ENCODE measurements at regions not wholly inside any gene's neighbourhood (a gene's known extent, or its start where the extent isn't known, plus 50 kb on each side); places are given as distances from the start of the nearest gene placed in this dataset.
"Not testable (repeated sequence)": the region's sequence is repeated elsewhere in the genome, so short reads cannot be mapped to it uniquely, and the experiment has no call there.

- Mint-ChIP-seq H3K4me3 (no peak overlapping the region), H3K27ac (no peak overlapping the region), H3K9me3 (no peaks in the 10 kb centered on the region), H3K27me3 (ENCODE audit: low read depth, poor library complexity) (no peaks in the 10 kb centered on the region), H3K4me1 (no peaks in the 10 kb centered on the region), H3K36me3 (ENCODE audit: low read depth) (no peaks in the 10 kb centered on the region)
- TF ChIP-seq CTCF (IDR thresholded peaks at IDR 0.05) = no peak
- DNase-seq = no peak
Measured at GRCh38 chr11:82045748-82046457, 687.8 kb downstream of the FAM181B start.

- no peak for TF ChIP-seq CTCF (IDR thresholded peaks at IDR 0.05)
- Mint-ChIP-seq H3K9me3 (no peaks in the 10 kb centered on the region), H3K27me3 (ENCODE audit: low read depth, poor library complexity) (no peaks in the 10 kb centered on the region), H3K36me3 (ENCODE audit: low read depth) (no peaks in the 10 kb centered on the region), H3K4me3 (no peak overlapping the region), H3K4me1 (no peaks in the 10 kb centered on the region), H3K27ac (no peak overlapping the region)
- no peak for DNase-seq
Measured at GRCh38 chr11:82043316-82043715, 690.3 kb downstream of the FAM181B start.

- Mint-ChIP-seq H3K36me3 (ENCODE audit: low read depth) (no peaks in the 10 kb centered on the region), H3K4me1 (no peaks in the 10 kb centered on the region), H3K27me3 (ENCODE audit: low read depth, poor library complexity) (no peaks in the 10 kb centered on the region), H3K27ac (no peak overlapping the region), H3K9me3 (no peaks in the 10 kb centered on the region), H3K4me3 (no peak overlapping the region)
- DNase-seq = no peak
- TF ChIP-seq CTCF (IDR thresholded peaks at IDR 0.05) = no peak
Measured at GRCh38 chr11:82041764-82042163, 691.9 kb downstream of the FAM181B start.

GRCh38 chr11:82038154-82038553 is 695.5 kb downstream of the FAM181B start:
- TF ChIP-seq CTCF (IDR thresholded peaks at IDR 0.05) = no peak
- no peaks in the 10 kb centered on the region for H3K27me3 Mint-ChIP-seq (ENCODE audit: low read depth, poor library complexity)
- peaks cover 8% of the 10 kb centered on the region for H3K4me1 Mint-ChIP-seq
- DNase-seq = no peak
- no peak overlapping the region for H3K27ac Mint-ChIP-seq
- H3K36me3 Mint-ChIP-seq (ENCODE audit: low read depth) = no peaks in the 10 kb centered on the region
- no peaks in the 10 kb centered on the region for H3K9me3 Mint-ChIP-seq
- no peak overlapping the region for H3K4me3 Mint-ChIP-seq

- no peak overlapping the region for H3K27ac Mint-ChIP-seq
- H3K4me3 Mint-ChIP-seq = no peak overlapping the region
- no peaks in the 10 kb centered on the region for H3K36me3 Mint-ChIP-seq (ENCODE audit: low read depth)
- peaks cover 8% of the 10 kb centered on the region for H3K4me1 Mint-ChIP-seq
- no peak for DNase-seq
- no peaks in the 10 kb centered on the region for H3K27me3 Mint-ChIP-seq (ENCODE audit: low read depth, poor library complexity)
- TF ChIP-seq CTCF (IDR thresholded peaks at IDR 0.05) = no peak
- no peaks in the 10 kb centered on the region for H3K9me3 Mint-ChIP-seq
Measured at GRCh38 chr11:82034527-82034926, 699.1 kb downstream of the FAM181B start.

- H3K4me1 Mint-ChIP-seq; H3K4me3 Mint-ChIP-seq; DNase-seq; H3K27me3 Mint-ChIP-seq (ENCODE audit: low read depth, poor library complexity); H3K36me3 Mint-ChIP-seq (ENCODE audit: low read depth); H3K27ac Mint-ChIP-seq; H3K9me3 Mint-ChIP-seq: not testable (repeated sequence)
Measured at GRCh38 chr11:82027335-82027734, 706.3 kb downstream of the FAM181B start.

All from nephron progenitor cell (in vitro differentiated cells).